ENCODE measurements at regions not wholly inside any gene's neighbourhood (a gene's known extent, or its start where the extent isn't known, plus 50 kb on each side); places are given as distances from the start of the nearest gene placed in this dataset.
"Not testable (repeated sequence)": the region's sequence is repeated elsewhere in the genome, so short reads cannot be mapped to it uniquely, and the experiment has no call there.

- no peak for DNase-seq (ENCODE audit: low spot score)
Observed at GRCh38 chr20:11452326-11452725, 465.4 kb upstream of the BTBD3 start.

- peak; percentile 34 for DNase-seq (ENCODE audit: low spot score)
Observed at GRCh38 chr20:11453430-11453829, 464.3 kb upstream of the BTBD3 start.

- peak; percentile 58 for DNase-seq (ENCODE audit: low spot score)
Observed at GRCh38 chr20:11454966-11455799, 462.5 kb upstream of the BTBD3 start.

- no peak for DNase-seq (ENCODE audit: low spot score)
Observed at GRCh38 chr20:11457488-11457887, 460.2 kb upstream of the BTBD3 start.

- no peak for DNase-seq (ENCODE audit: low spot score)
Observed at GRCh38 chr20:11459090-11459890, 458.4 kb upstream of the BTBD3 start.

GRCh38 chr20:11467436-11467835 is 450.3 kb upstream of the BTBD3 start:
- no peak for DNase-seq (ENCODE audit: low spot score)

- DNase-seq (ENCODE audit: low spot score), result no peak
Observed at GRCh38 chr20:11468880-11469279, 448.8 kb upstream of the BTBD3 start.

- no peak for DNase-seq (ENCODE audit: low spot score)
Observed at GRCh38 chr20:11469795-11470435, 447.8 kb upstream of the BTBD3 start.

- DNase-seq (ENCODE audit: low spot score), result no peak
Observed at GRCh38 chr20:11473983-11474382, 443.7 kb upstream of the BTBD3 start.

- DNase-seq (ENCODE audit: low spot score), result no peak
Observed at GRCh38 chr20:11483697-11484096, 434.0 kb upstream of the BTBD3 start.

- DNase-seq (ENCODE audit: low spot score), result no peak
Observed at GRCh38 chr20:11484479-11484878, 433.2 kb upstream of the BTBD3 start.

GRCh38 chr20:11492386-11492785 is 425.3 kb upstream of the BTBD3 start:
- DNase-seq (ENCODE audit: low spot score), result no peak

- no peak for DNase-seq (ENCODE audit: low spot score)
Observed at GRCh38 chr20:11492846-11493245, 424.8 kb upstream of the BTBD3 start.

- no peak for DNase-seq (ENCODE audit: low spot score)
Observed at GRCh38 chr20:11496380-11496779, 421.3 kb upstream of the BTBD3 start.

- no peak for DNase-seq (ENCODE audit: low spot score)
Observed at GRCh38 chr20:11497545-11497944, 420.1 kb upstream of the BTBD3 start.

GRCh38 chr20:11499101-11499634 is 418.5 kb upstream of the BTBD3 start:
- DNase-seq (ENCODE audit: low spot score), result no peak

- DNase-seq (ENCODE audit: low spot score), result no peak
Observed at GRCh38 chr20:11502061-11502460, 415.6 kb upstream of the BTBD3 start.

- DNase-seq (ENCODE audit: low spot score), result no peak
Observed at GRCh38 chr20:11502671-11503070, 415.0 kb upstream of the BTBD3 start.

- DNase-seq (ENCODE audit: low spot score), result no peak
Observed at GRCh38 chr20:11509776-11510175, 407.9 kb upstream of the BTBD3 start.

- no peak for DNase-seq (ENCODE audit: low spot score)
Observed at GRCh38 chr20:11511821-11512220, 405.9 kb upstream of the BTBD3 start.

GRCh38 chr20:11513241-11513745 is 404.4 kb upstream of the BTBD3 start:
- not testable (repeated sequence) for DNase-seq (ENCODE audit: low spot score)

- DNase-seq (ENCODE audit: low spot score), result no peak
Observed at GRCh38 chr20:11516448-11516847, 401.2 kb upstream of the BTBD3 start.
